OCI-LY3 (cell line): ENCODE measurements at regions not wholly inside any gene's neighbourhood (a gene's known extent, or its start where the extent isn't known, plus 50 kb on each side); places are given as distances from the start of the nearest gene placed in this dataset.
A peak's percentile ranks its signal among the peaks of the same experiment; 100 is the strongest.

Experiments used
- H2AFZ ChIP-seq: fragments of 200-600, 300-600 bp; shearing (Covaris generic); 2 replicates; pipeline ENCODE4 v1.6.0; 2014; ENCODE audit warnings: antibody characterized with exemption, low read depth, low read length
- H3K27ac ChIP-seq: fragments of 200-600, 300-600 bp; sonication (generic); 2 replicates; pipeline ENCODE4 v1.5.1; 2014; ENCODE audit warnings: mild to moderate bottlenecking, low read length, moderate library complexity, mixed read lengths
- H3K27me3 ChIP-seq: fragments of 200-600, 300-600 bp; sonication (generic); 2 replicates; pipeline ENCODE4 v1.6.1; 2014; ENCODE audit warnings: low read depth, low read length, mixed read lengths
- H3K36me3 ChIP-seq: fragments of 200-600, 300-600 bp; sonication (generic); replicated peaks from 2 replicates; pipeline ENCODE3; 2014; ENCODE audit warnings: low read depth, low read length, mixed read lengths
- H3K4me1 ChIP-seq: fragments of 300-600, 200-600 bp; sonication (generic); 2 replicates; pipeline ENCODE4 v1.6.1; 2014; ENCODE audit warnings: low read length, mixed read lengths
- H3K4me2 ChIP-seq: fragments of 200-600, 300-600 bp; sonication (generic); 2 replicates; pipeline ENCODE4 v1.6.1; 2014; ENCODE audit warnings: low read length, mixed read lengths
- H3K4me3 ChIP-seq: fragments of 300-600, 200-600 bp; sonication (generic); 2 replicates; pipeline ENCODE4 v1.5.1; 2014; ENCODE audit warnings: antibody characterized with exemption, mild to moderate bottlenecking, low read length, moderate library complexity
- H3K79me2 ChIP-seq: fragments of 300-600, 200-600 bp; shearing (Covaris generic); 2 replicates; pipeline ENCODE4 v1.6.1; 2014; ENCODE audit warnings: mild to moderate bottlenecking, low read length, mixed read lengths
- H3K9ac ChIP-seq: fragments of 300-600, 200-600 bp; shearing (Covaris generic); 2 replicates; pipeline ENCODE4 v1.6.0; 2014; ENCODE audit warnings: mild to moderate bottlenecking, low read length, moderate library complexity
- H3K9me3 ChIP-seq: fragments of 200-600, 300-600 bp; shearing (Covaris generic); 2 replicates; pipeline ENCODE4 v1.6.1; 2014; ENCODE audit warnings: low read length, mixed read lengths; ENCODE audit not compliant: insufficient read depth
- H4K20me1 ChIP-seq: fragments of 200-600, 300-600 bp; sonication (generic); 2 replicates; pipeline ENCODE4 v1.6.1; 2016; ENCODE audit warnings: low read length, mixed read lengths; ENCODE audit not compliant: insufficient read depth
- EZH2phosphoT487 ChIP-seq: fragments of 200-600 bp; shearing (Covaris generic); IDR thresholded peaks from 2 replicates; pipeline ENCODE4 v1.6.1; 2018; ENCODE audit warnings: antibody characterized with exemption, mixed run types, low read depth
- TF ChIP-seq, protein P1 (sequence below): fragments of 200-600, 300-600 bp; sonication (generic); IDR thresholded peaks from 2 replicates; pipeline ENCODE4 v1.5.1; 2014; ENCODE audit warnings: antibody characterized with exemption, low read length, low read depth

GRCh38 chr4:100070868-100071267 is 119.4 kb downstream of the DDIT4L start:
- no peaks in the 10 kb centered on the region for H3K36me3 ChIP-seq
- H4K20me1 ChIP-seq = no peaks in the 10 kb centered on the region
- peaks cover 7% of the 10 kb centered on the region for H3K4me1 ChIP-seq
- TF ChIP-seq, protein P1, sequence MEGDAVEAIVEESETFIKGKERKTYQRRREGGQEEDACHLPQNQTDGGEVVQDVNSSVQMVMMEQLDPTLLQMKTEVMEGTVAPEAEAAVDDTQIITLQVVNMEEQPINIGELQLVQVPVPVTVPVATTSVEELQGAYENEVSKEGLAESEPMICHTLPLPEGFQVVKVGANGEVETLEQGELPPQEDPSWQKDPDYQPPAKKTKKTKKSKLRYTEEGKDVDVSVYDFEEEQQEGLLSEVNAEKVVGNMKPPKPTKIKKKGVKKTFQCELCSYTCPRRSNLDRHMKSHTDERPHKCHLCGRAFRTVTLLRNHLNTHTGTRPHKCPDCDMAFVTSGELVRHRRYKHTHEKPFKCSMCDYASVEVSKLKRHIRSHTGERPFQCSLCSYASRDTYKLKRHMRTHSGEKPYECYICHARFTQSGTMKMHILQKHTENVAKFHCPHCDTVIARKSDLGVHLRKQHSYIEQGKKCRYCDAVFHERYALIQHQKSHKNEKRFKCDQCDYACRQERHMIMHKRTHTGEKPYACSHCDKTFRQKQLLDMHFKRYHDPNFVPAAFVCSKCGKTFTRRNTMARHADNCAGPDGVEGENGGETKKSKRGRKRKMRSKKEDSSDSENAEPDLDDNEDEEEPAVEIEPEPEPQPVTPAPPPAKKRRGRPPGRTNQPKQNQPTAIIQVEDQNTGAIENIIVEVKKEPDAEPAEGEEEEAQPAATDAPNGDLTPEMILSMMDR = no peak
- TF ChIP-seq EZH2phosphoT487 = no peak
- no peak overlapping the region for H3K27ac ChIP-seq
- peaks cover 2% of the 10 kb centered on the region; the same call in 1 of the 2 replicates for H3K27me3 ChIP-seq
- no peak overlapping the region for H2AFZ ChIP-seq
- no peaks in the 10 kb centered on the region for H3K9me3 ChIP-seq
- H3K4me3 ChIP-seq = no peak overlapping the region
- H3K79me2 ChIP-seq = no peaks in the 10 kb centered on the region
- no peak overlapping the region for H3K9ac ChIP-seq
- H3K4me2 ChIP-seq = no peak overlapping the region

DNA sequence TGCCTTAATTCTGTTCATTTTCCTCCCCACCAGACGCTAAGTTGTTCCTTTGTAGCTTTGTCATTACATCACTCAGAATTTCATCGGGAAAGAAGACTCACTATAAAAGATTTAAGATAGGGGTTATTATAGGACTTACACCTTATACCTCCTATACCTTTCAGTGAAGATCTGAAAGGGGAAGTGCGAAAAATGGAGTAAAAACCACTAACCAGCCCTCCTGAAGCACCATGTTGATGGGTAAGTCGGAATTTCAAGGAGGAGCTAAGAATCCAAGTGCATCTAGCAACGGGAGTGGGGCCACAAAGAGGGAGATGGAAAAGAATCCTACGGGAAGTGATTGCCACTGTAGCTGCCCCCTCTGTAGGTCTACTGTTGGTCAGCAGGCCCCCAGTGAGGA is 119.1 kb upstream of the H2AZ1 start:
- TF ChIP-seq, protein P1 = no peak
- TF ChIP-seq EZH2phosphoT487 = no peak
- H3K4me1 ChIP-seq = peaks cover 7% of the 10 kb centered on the region
- H3K79me2 ChIP-seq = no peaks in the 10 kb centered on the region
- no peak overlapping the region for H3K9ac ChIP-seq
- H3K4me3 ChIP-seq = no peak overlapping the region
- H3K27me3 ChIP-seq = peaks cover 2% of the 10 kb centered on the region; the same call in 1 of the 2 replicates
- no peaks in the 10 kb centered on the region for H4K20me1 ChIP-seq
- no peak overlapping the region for H3K27ac ChIP-seq
- H2AFZ ChIP-seq = no peak overlapping the region
- H3K36me3 ChIP-seq = no peaks in the 10 kb centered on the region
- H3K9me3 ChIP-seq = no peaks in the 10 kb centered on the region
- H3K4me2 ChIP-seq = peak overlapping the region; percentile 40; the same call in 1 of the 2 replicates

- no peak overlapping the region for H3K27ac ChIP-seq
- peaks cover 2% of the 10 kb centered on the region; the same call in 1 of the 2 replicates for H3K27me3 ChIP-seq
- no peak overlapping the region for H3K4me3 ChIP-seq
- no peaks in the 10 kb centered on the region for H3K79me2 ChIP-seq
- no peak overlapping the region for H2AFZ ChIP-seq
- peaks cover 7% of the 10 kb centered on the region for H3K4me1 ChIP-seq
- H4K20me1 ChIP-seq = no peaks in the 10 kb centered on the region
- H3K36me3 ChIP-seq = no peaks in the 10 kb centered on the region
- no peak overlapping the region for H3K9ac ChIP-seq
- TF ChIP-seq EZH2phosphoT487 = no peak
- TF ChIP-seq, protein P1 = no peak
- no peak overlapping the region for H3K4me2 ChIP-seq
- H3K9me3 ChIP-seq = no peaks in the 10 kb centered on the region
Measured at GRCh38 chr4:100067255-100067654, 117.2 kb upstream of the H2AZ1 start.

GRCh38 chr4:100063355-100063754 is 113.3 kb upstream of the H2AZ1 start:
- Histone ChIP-seq H3K27ac (no peak overlapping the region), H2AFZ (no peak overlapping the region; the same call in 1 of the 2 replicates), H3K4me3 (no peak overlapping the region), H3K27me3 (no peaks in the 10 kb centered on the region; the same call in 1 of the 2 replicates), H3K36me3 (no peaks in the 10 kb centered on the region), H3K4me1 (peaks cover 15% of the 10 kb centered on the region), H3K4me2 (peak overlapping the region; percentile 26; the same call in 1 of the 2 replicates), H3K79me2 (no peaks in the 10 kb centered on the region), H4K20me1 (no peaks in the 10 kb centered on the region), H3K9ac (no peak overlapping the region), H3K9me3 (no peaks in the 10 kb centered on the region)
- TF ChIP-seq EZH2phosphoT487 = no peak
- TF ChIP-seq, protein P1 = peak; percentile 53
